Activated T-cell treated with anti-CD3 and anti-CD28 coated beads for 24 hours (primary cell): ENCODE measurements at regions not wholly inside any gene's neighbourhood (a gene's known extent, or its start where the extent isn't known, plus 50 kb on each side); places are given as distances from the start of the nearest gene placed in this dataset.
A peak's percentile ranks its signal among the peaks of the same experiment; 100 is the strongest.

ENCODE experiments used
- DNase-seq: peaks from one replicate; pipeline ENCODE4 v3.0.0-alpha.2; 2020; ENCODE audit warnings: low read depth

DNA sequence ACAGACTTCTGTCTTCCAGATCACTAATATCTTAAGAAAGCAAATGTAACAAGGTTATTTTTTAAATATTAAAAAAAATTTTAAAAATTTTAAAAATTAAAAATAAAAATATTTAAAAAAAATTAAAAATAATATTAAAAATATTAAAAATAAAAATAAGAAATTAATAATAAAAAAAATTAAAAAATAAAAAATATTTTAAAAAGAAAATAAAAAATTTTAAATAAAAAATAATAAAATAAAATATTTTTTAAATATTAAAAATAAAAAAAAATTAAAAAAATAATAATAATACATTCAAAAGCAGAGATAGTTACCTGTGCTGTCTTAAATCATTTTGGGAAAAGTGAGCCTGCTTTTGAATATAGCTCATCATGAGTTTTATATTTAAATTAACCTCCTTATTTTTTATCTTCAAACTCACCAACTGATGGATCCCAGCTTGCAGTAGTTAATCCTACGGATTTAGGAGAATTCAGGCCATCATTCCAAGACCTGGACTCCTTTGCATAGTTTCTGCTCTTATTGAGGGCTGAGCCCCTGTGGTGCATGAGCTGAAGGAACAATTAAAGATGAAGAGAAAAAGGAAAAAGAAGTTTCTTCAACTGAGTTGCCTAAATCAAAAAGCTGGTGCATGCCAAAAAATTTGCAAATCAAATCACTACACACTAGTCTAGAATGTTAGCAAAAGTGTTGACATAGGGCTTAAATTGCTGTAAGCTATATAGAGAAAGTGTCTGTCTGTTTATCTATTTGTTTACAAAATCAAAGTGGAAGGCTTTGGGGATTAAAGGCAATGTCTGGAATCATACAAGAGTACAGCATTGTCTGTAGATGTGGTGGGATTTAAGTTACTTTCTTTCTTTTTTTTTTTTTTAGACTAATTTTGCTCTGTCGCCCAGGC, 50.5 kb upstream of the ZNF438 start:
- DNase-seq = no peak

- DNase-seq = peak; percentile 68
These were observed 52.1 kb upstream of the ZNF438 start for GRCh38 chr10:31083765-31084184.

GRCh38 chr10:31087011-31087410, 55.3 kb upstream of the ZNF438 start:
- no peak for DNase-seq

- DNase-seq = no peak
These were observed 56.2 kb upstream of the ZNF438 start for GRCh38 chr10:31087851-31088250.

GRCh38 chr10:31090894-31091607, 59.4 kb upstream of the ZNF438 start:
- DNase-seq = no peak

- DNase-seq = no peak
These were observed 64.3 kb upstream of the ZNF438 start for GRCh38 chr10:31095677-31096560.

GRCh38 chr10:31098046-31098445, 66.4 kb upstream of the ZNF438 start:
- no peak for DNase-seq

DNA sequence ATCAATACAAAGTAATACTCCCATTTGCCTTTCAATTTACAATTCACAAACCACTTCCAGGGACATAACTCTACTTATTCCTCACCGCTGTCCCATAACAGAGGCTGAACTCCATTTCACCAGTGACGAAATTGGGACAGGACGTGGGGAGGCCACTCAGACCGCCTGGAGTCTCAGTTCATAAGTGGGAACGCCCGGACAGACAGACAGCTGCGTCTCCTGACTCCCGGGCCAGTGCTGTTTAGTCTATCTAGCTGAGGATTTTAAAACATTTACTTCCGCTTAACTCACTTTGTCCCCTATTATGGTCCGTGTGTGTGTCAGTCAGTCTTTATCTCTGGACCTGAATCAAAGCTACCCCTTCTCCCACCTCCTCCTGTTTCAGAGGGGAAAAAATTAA, 67.4 kb upstream of the ZNF438 start:
- no peak for DNase-seq

- peak; percentile 23 for DNase-seq
These were observed 68.0 kb upstream of the ZNF438 start for GRCh38 chr10:31099664-31100063.

GRCh38 chr10:31100115-31100601, 68.5 kb upstream of the ZNF438 start:
- DNase-seq = no peak

DNA sequence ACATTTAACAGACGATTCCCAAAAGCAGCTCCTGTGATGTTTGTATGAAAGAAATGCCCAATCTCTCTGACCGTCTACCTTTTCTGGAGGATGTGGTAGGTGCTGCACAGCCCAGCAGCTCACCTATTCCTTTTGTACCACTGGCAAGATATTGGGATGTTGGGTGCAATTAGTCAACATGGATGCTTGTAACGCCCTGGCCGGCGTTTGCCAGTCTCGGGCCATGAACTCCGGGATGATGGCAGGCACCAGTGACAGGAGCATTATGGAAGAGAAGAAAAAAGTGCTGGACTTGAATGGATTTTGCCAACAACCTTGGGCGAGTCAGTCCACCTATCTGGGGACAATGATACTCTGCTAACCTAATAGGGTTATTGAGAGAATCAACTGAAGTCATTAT, 69.0 kb upstream of the ZNF438 start:
- DNase-seq = no peak

DNA sequence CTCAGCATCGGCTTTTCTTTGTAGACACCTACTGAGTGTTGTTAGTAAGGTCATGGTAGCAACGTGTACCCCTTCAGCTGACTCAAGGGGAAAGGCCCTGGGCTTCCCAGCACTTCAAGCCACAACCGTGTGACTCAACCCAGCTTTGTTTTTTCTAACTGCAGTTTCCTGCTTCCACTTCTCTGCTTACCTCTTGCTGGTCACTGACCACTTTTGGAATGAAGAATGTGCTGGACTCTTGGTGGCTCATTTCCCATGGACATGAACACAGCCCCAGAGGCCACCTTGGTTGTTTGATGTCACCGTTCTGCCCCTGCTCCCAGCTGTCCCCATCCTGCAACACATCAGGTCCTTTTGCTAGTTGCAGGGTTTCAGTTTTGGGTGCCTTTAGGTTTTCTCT, 69.5 kb upstream of the ZNF438 start:
- peak; percentile 57 for DNase-seq

DNA sequence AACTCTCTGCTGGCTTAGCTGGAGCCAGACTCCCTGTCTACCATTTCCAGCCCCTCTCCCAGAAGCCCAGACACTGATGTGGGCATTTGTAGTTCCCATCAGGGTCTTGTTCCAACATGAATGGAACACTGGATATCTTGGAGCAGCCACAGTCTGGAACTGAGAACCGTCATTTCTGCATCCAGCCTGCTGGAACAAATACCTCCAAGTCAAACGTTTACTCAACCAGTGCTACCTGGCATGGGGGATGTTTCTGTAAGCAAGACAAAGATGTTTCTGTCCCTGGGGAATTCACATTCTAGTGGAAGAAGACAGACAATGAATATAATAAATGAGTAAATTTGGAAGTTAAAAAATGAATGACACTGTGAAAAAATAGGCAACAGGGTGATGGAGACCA, 70.8 kb upstream of the ZNF438 start:
- no peak for DNase-seq

GRCh38 chr10:31103112-31103511, 71.4 kb upstream of the ZNF438 start:
- no peak for DNase-seq

- DNase-seq = no peak
These were observed 81.3 kb upstream of the ZNF438 start for GRCh38 chr10:31112961-31113360.

GRCh38 chr10:31116226-31116625, 84.6 kb upstream of the ZNF438 start:
- no peak for DNase-seq

DNA sequence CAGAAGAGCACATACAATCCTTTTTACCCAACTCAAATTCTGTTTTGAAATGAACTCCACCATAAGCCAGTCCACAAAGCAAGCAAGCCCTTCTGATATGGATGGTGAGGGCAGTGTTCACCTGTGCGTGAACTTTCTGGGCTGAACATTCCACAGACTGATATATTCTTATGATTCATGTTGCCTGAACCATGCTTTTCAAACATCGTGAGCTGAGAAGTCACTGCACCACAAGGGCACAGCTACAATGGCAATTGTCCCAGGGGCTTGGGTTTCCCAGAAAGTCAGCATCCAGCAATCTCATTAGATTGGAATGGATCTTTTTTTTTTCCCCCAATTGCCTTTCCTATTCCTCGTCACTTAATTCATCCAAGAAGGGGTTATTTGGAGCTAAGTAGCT, 86.9 kb upstream of the ZNF438 start:
- DNase-seq = no peak

DNA sequence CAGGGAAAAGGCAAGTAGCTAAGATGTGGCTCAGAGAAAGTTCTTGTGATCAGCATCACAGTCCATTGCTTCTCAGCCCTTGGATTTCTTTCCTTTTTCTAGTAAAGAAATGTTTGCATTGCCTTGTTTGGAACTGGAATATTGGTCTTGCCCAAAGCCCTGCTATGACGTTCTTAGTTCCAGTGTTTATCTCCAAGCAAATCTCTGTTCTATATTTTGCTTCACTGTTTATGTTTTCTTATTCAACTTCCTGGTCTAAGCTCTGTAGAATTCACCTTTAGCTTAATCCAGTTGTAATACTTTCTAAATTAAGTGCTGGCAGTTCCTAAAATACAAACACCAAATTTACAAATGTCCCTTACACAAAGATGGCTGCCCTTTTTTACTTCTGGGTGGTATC, 88.7 kb upstream of the ZNF438 start:
- no peak for DNase-seq

DNA sequence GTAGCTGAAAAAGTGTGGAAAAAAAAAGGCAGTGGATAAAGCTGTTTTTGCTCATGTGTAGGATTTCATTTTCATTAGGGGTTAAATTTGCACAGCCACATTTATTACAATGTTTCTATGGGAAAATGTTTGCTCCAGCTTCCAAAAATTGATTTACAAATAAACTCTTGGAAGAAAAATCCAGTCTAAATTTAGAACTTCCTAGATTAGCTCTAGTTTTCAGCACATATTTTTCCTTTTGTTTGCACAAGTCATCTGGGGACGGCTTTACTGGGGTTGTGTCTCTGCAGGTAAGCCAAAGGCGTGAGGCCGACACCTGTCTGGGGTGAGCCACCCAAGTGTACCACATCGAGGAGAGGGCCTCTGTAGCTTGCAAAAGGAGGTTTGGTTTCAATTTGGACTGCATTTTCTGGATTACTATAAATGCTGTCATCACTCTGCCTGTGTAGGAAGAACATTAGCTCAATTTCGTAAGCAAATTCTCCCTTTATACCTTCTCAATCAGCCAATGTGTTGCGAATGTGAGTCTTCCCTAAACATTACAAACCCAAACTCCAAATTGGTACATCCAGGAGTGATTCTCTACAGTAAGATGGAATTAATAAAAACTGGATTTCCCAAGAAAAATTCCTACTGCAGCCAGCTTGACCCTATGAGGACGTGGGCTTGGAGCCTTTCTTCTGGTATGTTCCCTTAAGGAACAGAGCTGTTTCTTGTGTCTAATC, 89.5 kb upstream of the ZNF438 start:
- DNase-seq = no peak

DNA sequence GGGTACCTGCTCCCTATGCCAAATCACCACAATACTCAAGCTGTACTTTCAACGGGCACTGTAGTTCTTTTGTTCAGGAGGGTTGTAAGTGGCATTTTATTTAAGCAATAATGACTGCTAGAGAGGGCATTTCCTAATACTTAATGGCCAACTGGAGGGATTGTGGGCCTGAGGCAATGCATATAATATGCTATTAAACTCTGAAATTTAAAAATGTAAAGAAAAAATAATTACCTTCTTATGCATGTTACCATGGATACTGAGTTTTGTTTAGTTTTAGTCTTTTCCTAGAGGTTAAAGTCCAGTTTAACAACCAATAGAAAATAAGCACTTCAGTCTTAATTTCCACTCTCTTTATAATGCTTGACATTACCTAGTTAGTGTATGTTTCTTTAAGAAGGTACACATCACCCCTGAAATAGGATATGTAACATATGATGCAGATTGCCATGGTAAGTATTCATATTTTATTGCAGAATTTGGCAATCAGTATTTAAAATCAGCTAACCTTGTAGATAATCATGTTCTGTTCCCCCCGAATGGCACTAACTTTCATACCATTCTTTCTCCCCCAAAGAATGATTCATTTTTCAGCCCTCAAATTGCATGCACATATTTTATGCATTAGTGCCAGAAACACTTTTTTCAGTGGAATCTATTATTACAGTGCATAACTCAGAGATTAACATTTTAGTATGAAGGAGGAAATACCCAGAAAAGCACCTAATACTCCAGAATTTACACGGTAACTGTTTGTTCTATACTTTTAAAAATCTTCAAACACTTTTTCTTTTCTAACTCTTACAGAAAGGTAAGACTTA, 90.3 kb upstream of the ZNF438 start:
- DNase-seq = no peak

DNA sequence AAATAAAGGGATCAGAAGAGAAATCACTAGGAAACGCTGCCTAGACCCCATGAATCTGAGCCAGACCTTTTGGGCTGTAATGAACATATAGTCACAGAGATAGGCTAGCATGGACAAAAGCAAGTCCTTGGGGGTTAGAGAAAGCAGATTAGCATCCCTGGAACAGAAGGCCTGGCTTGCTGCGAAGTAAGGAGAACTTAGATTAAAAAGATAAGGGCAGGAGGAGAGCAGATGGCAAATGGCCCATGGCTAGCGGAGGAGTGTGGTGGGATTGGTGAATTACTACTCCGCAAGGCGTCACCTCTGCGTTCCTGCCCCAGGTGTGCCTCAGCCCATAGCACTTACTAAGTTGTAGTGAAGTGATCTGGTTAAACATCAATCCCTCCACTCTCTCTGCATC, 92.3 kb upstream of the ZNF438 start:
- no peak for DNase-seq
